GM12891 (cell line): ENCODE measurements at regions not wholly inside any gene's neighbourhood (a gene's known extent, or its start where the extent isn't known, plus 50 kb on each side); places are given as distances from the start of the nearest gene placed in this dataset.

ENCODE experiments used
- PAX5 ChIP-seq: IDR thresholded peaks from 2 replicates; pipeline ENCODE4 v1.6.1; 2011; ENCODE audit warnings: low read length, moderate library complexity, mild to moderate bottlenecking; ENCODE audit not compliant: insufficient read depth, severe bottlenecking
- POLR2A ChIP-seq: IDR thresholded peaks from 2 replicates; pipeline ENCODE4 v1.6.1; 2011; ENCODE audit warnings: low read depth, low read length, control low read depth
- POLR2AphosphoS5 ChIP-seq: IDR thresholded peaks from 2 replicates; pipeline ENCODE4 v1.6.1; 2011; ENCODE audit warnings: low read depth, low read length, control low read depth
- POU2F2 ChIP-seq: IDR thresholded peaks from 2 replicates; pipeline ENCODE4 v1.6.1; 2011; ENCODE audit warnings: low read depth, mild to moderate bottlenecking, control low read depth, low read length, moderate library complexity
- TAF1 ChIP-seq: IDR thresholded peaks from 2 replicates; pipeline ENCODE4 v1.6.1; 2011; ENCODE audit warnings: low read depth, low read length, control low read depth

GRCh38 chr5:112024221-112024620 is 267.2 kb upstream of the NREP start:
- no peak for TF ChIP-seq POLR2A
- no peak for TF ChIP-seq POLR2AphosphoS5
- TF ChIP-seq TAF1 = no peak
- no peak for TF ChIP-seq POU2F2
- no peak for TF ChIP-seq PAX5
